Caki2 (cell line): ENCODE measurements at regions not wholly inside any gene's neighbourhood (a gene's known extent, or its start where the extent isn't known, plus 50 kb on each side); places are given as distances from the start of the nearest gene placed in this dataset.

ENCODE experiments used
- DNase-seq: peaks from one replicate; pipeline ENCODE4 v3.0.0-alpha.2; 2015; ENCODE audit warnings: low read depth
- in situ Hi-C: cut with HindIII; loops from 2 replicates; pipeline ENCODE4 v1.10.0; 2016; ENCODE audit warnings: low sequenced_read_pairs, low pct_unique_long_range_greater_than_20kb, mixed read lengths

DNA sequence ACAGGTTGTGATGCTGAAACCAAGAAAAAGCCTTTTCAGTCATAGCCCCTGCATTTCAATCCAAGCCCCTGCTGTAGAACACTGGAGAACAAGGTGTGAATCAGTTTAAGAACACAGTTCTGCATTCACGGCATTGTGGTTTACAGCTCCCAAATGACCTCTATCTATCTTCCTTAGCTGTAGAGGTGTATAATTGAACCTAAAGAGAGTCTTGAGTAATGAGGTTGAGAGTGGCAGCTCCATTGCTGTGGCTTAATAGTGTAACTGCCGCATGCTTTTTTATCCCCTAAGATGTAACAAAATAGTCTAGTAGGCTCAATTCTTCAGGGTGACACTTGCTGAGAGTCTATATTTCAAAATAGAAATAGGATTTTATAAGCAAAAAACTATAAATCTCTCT, 121.3 kb upstream of the EPHA4 start:
- in situ Hi-C loops, result no loop called here
- DNase-seq, result no peak

DNA sequence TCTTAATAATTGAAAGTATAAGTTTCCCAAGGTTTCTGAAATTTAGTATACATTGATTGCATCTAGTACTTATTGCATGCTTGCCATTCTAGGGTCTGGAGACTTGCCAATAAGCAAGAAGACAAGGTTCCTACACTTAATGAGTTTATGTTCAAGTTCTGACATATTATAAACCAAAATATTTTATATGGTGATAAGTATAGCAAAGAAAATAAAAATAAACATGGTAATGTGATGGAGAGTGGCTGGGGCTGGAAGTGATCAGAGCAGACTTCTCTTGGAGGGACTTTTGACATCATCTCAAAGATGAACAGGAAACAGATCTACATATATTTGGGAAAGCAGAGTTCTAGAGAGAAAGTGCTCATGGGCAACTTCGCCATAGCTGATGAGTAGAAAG, 119.5 kb upstream of the EPHA4 start:
- in situ Hi-C loops, result no loop called here
- no peak for DNase-seq

DNA sequence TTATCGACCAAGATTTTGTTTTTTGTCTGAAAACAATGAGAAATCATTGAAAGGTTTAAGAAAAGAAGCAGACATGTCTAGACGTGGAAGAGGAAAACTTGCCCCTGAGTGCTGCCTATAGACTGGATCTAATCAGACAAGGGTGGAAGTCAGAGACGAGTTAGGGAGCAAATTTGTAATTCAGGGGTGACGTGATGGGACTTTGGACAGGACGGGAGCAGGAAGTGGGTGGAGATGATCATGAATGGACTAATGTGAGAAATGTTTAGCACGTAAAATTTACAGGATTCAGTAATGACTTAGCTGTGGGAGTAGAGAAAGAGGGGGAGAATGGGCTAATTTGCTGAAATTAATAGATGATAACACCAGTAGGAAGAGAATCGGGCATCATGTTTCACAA, 117.0 kb upstream of the EPHA4 start:
- in situ Hi-C loops, result no loop called here

DNA sequence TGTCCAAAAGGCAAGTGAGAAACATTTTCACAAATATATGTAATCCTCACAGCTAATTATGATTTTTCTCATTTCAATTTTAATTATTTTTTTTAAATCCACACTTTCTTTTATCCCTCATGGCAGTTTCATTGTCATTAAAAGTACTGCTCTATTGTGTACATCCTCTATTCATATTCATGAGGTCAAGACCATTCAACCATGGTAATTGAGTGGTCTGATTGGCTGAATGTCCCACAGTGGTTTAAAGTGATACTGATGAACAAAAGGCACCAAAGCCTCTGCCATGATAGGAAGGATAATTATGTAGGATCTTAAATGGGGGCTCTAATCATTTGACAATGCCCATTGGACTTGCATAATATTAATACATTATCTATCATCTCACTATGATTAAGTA, 108.4 kb upstream of the EPHA4 start:
- in situ Hi-C loops, result no loop called here
- no peak for DNase-seq

More for the DNA sequence above, 117.0 kb upstream of the EPHA4 start:
- DNase-seq, result no peak

DNA sequence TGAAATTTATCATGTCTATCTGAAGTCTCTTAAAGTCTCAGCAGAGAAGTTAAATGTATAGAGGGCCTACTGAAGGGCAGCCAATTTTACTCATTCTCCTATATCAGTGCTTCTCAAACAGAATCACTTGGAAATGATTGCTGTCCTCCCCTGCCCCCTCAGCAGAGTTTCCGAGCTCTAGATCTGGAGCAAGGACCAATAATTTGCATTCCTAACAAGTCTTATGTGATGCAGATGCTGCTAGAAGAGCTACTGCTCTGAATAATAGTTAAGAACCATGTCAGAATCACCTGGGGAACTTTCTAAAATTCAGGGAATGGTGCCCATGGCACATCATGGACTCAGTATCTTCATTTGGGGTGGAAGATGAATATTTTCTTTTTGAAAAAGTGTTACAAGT, 105.6 kb upstream of the EPHA4 start:
- in situ Hi-C loops, result no loop called here
- DNase-seq, result no peak

DNA sequence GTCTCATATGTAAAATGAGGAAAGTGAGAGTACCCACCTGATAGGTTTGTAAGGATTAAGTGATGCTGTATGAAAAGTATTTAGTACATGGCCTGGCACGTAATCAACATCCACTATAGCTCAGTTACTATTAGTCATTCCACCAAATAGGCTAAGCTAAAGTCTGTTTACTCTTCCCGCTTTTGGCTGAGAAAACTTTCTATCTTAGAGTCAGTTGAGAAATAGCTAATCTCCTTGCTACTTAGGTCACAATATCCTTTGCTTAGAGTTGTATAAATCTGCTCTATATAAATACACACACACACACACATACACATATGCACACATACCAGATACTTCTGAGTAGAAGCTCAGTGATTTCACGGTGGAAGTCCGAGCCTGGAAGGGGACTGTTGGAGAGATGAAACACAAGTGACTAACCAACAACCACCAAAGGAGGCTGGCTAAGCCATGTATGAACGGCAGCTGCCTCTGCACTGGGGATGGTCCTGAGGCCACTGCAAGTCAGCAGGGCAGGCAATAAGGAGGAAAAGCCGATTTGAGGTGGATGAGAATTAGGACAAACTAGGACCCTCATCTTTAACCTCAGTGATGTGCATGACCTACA, 104.6 kb upstream of the EPHA4 start:
- DNase-seq, result no peak
- in situ Hi-C loops, result no loop called here

DNA sequence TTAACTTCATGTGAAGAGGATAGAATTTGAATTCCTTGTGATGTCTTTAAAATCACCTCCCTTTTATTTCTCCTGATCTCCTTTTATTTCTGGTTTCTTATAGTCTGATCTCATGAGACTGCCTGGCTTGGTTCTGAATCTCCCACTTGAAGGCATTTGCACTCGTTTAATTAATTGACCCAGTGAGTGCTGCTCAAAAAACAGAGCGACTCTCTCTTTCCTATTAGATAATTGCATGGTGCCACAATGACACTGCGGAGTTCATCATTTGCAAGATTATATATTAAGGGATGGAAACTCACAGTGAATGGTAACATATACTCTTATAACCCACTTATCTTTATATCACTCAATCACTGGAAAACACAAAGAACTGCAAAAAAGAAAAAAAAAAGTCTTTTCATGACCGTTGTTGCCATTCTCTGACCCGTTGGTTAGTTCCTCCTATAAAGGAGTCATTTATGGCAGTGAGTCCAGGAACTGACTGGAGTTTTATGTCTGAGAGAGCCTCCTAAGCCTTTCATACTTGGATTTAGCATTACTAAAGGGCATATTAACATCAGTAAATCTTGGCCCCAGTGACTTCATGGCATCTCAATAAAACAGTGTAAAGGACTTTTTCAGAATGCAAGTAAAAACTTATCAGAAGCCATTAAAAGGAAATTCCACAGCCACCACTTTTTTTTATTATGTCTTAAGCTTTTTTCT, 103.3 kb upstream of the EPHA4 start:
- no peak for DNase-seq
- in situ Hi-C loops, result no loop called here

DNA sequence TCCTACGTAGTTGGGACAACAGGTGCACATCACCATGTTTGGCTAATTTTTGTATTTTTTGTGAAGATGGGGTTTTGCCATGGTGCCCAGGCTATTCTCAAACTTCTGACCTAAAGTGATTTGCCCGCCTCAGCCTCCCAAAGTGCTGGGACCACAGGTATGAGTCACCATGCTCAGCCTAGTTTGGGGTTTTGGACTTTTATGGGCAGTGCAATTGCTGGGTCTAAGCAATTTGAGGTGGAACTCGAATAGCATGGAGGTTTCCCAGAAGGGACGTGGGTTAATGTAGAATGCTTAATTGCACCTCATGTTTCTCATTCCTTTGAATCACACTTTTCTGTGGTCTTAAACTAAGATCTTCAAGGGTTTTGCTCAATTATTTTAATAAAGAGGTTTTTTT, 102.3 kb upstream of the EPHA4 start:
- in situ Hi-C loops, result no loop called here
- DNase-seq, result no peak

DNA sequence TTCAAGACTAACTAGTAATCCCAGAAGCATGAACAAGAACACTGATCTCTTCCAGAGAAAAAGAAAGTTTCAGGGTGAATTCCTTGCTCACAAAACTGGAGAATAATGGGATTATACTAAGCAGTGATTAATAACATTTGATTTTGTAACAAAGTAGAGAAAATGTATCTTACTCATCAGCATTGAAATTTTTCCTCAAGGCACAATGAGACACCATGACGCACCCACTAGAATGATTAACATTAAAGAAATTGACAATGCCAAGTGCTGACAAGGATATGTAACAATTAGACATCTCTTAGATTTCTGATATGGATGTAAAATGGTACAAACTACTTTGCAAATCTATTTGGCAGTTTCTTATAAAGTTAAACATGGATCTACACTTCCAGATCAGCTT, 101.1 kb upstream of the EPHA4 start:
- no peak for DNase-seq

DNA sequence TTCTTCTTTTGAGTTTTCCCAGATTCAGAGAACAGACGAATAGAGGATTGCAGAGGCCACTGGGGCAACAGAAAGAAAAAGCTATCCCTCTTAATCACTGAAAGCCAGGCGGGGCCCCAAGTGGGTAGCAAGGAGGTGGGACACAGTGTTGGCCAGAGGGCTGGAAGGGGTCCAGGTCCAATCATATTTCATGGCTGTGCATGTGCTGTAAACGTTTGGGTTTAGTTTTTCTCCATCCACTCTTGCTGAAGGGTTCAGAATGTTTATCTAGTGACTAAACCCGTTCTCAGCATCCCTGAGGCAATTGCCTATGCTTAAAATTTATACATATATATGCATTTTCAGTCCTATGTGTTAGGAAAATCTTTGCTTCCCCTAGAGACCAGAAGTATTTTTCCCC, 99.4 kb upstream of the EPHA4 start:
- in situ Hi-C loops, result no loop called here
- DNase-seq, result no peak

More for the DNA sequence above, 101.1 kb upstream of the EPHA4 start:
- in situ Hi-C loops, result no loop called here

DNA sequence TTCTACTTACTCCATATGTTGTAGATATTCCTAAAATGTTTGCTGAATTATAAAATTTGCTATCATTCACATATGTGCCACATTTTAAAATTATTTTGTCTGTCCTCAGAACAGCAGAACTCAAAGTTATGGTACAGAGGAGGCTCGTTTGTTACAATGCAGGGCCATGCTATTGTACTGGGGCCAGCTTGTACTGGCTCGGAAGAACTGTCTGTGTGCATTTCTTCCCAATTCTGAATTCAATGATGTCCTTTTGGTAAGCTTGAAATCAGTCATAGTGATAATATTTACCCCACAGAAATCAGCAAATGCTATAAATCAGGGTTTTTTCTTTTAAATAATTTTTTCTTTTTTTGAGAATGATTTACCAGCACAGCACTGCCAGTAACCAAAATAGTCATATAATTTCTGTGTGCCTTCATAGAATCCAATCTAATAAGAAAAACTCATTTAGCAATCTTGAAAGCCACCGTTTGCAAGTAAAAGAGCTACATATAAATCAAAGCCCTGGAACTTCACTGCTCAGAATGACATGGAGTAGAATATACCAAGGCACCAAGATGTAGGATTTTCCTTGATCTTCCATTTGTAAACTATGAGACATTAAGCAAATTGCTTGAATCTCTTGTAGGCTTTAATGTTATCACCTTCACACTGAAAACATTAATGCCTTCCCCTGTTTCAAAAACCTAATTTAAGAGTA, 90.7 kb upstream of the EPHA4 start:
- in situ Hi-C loops, result no loop called here
- DNase-seq, result no peak

DNA sequence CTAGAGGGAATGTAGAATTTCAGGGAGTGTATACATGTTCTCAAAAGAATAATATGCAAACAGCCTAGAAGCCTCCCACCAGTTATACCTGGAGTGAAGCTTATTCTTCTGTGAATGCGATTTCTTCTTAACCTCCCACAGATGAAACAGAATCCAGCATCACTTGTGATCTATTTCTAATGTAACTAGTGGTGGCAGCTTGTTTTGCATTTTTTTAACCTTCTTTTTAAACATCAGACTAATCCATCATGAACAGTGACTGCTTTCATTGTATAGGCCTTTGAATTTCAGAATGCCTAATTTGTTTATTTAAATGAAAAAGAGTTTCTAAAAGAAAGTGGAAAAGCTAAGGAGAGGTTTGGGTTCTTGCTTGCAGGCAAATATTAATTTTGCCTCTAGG, 85.7 kb upstream of the EPHA4 start:
- DNase-seq, result no peak
- in situ Hi-C loops, result no loop called here

DNA sequence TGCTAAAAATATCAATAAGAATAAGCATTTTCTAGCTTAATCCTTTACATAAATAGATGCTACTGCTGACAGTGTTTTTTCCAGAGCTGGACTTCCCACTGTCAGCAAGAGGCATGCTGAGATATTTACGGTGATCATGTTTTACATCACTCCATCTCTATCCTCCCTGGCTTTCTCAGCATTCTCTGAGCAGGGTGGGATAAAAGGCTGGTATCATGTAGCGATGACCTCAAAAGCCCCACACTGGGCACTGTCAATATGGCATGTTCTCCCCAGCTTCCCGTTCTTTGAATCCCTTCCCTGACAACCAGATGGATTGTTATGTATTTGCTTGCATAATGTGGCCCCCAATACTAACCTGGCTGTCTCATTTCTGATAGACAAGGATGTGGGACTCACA, 83.2 kb upstream of the EPHA4 start:
- no peak for DNase-seq
- in situ Hi-C loops, result no loop called here

DNA sequence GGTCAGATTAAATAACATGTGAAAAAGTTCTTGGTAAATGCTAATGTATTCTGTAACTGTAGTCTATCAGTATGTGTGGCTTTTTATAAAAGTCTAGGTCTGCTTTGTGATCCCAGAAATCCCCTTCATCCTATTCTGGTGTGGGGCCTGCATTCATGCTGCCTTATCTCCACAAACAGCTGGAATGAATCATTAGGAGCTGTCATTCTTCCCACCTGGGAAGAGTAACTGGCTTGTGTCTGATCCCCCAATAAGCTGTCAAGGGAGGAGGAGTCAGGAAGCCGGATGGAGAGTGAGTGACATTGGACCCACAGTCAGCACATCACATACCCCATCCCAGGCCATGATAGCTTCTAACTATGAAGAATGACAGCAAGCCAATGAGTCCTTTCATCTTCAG, 81.1 kb upstream of the EPHA4 start:
- in situ Hi-C loops, result no loop called here
- no peak for DNase-seq

DNA sequence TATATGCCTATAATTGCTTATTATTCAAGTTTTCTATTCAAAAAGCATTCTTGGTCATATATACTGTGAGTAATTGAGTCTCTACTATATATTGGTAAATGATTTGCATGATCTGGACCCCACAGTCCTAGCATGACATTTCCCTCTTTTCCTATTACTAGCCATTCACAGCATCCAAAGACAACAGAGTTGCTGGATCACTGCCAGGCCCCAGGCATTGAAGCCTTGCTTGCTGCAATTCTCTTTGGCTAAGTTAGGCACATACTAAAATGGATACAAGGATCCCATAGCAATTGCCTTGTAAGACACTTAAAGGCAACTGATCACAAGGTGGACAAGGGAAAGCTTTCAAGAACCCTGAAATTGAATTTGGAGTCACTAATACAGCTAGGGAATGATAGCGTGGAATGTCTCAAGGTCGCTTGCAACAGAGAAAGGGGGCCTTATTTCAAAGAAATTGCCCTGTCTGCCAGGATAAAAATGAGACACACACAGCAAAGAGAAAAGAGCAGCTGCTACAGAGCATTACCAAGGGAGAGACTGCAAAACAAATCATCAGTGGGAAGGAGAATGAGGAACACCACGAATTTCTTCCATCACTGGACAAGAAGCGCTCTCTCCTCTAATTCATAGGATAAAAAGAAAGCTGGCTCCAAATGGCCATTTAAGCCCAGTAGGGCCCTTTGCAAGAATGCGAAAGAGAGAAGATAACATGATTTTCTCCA, 77.1 kb upstream of the EPHA4 start:
- in situ Hi-C loops, result no loop called here
- DNase-seq, result no peak

DNA sequence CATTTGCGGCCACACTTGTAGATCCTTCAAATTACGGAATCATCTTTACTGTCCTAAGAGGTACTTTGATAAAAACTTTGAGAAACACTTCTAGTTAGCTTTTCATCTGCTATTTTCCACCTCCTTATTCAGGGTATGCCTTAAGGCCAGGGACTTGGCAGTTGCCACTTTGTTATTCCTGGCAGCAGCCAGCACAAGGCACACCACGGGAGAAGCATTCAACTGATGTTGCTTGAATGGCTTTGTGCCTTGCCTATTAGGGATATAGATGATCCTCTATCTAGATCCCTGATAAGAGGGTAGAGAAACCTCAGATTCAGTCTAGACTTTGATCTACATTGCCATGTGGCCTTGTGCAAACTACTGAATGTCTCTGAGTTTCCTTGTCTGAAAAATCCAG, 70.3 kb upstream of the EPHA4 start:
- in situ Hi-C loops, result no loop called here
- DNase-seq, result no peak

DNA sequence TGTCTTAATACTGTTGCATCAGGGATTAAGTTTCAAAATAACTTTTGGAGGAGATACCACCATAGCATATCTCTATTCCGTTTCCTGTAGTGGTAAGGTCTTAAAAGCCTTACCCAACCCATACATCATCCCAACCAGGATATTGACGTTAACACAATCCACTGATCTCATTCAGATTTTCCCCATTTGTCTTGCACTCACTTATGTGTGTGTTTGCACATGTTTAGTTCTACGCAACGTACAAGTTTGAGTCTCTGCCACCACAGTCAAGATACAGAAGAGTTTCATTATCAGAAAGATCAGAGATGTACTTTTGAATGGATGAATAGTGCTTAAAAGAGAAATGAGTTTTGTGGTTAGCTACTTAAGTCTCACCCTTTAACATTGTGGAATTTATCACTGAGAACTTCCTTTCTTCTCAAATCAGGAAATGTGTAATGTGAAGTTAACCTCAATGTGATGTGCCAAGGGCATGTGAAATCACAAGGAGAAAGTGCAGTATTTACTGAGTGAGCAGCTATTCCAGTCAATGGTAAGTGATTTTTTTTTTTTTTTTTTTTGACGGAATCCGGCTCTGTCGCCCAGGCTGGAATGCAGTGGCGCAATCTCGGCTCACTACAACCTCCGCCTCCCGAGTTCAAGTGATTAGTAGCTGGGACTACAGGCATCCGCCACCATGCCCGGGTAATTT, 69.2 kb upstream of the EPHA4 start:
- DNase-seq, result no peak
- in situ Hi-C loops, result no loop called here

DNA sequence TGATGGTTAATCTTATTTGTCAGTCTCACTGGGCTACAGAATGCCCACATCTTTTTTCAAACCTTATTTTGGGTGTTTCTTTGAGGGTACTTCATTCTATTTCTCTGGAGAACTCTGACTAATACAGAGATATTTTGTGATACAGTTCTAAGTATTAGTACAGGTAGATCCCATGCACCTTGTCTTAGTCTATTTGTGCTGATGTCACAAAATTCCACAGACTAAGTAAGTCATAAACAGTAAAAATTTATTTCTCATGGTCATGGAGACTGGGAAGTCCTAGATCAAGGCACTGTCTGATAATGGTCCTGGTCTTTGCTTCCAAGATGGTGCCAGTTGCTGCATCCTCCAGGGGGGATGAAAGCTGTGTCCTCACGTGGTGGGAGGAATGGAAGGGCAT, 68.6 kb upstream of the EPHA4 start:
- in situ Hi-C loops, result no loop called here
- no peak for DNase-seq

DNA sequence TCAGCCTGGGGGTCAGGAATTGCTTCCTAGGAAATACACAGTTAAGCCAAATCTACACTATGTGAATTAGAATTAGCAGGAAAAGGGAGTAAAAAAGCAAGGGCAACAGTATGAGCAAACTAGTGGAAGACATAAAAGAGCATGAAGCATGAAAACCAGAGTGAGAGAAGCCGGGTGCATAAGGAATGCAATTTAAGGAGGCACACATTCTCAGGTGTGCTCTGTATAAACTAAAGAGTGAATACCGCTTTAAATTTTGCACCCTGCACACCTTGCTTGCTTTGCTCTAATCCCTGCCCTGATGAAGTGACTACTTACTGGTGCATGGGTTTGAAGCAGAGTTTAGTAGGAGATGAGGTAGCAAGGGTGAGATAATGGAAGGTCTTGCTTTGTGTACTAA, 65.7 kb upstream of the EPHA4 start:
- in situ Hi-C loops, result no loop called here
- DNase-seq, result no peak
